ENCODE measurements at regions not wholly inside any gene's neighbourhood (a gene's known extent, or its start where the extent isn't known, plus 50 kb on each side); places are given as distances from the start of the nearest gene placed in this dataset.

GRCh38 chr6:77205936-77206335 is 257.4 kb downstream of the HTR1B start:
- no peak overlapping the region for H3K4me3 ChIP-seq (ENCODE audit: low read length)
- no peak for DNase-seq (ENCODE audit: low read depth)
- TF ChIP-seq CTCF (conservative IDR thresholded peaks at IDR 0.05; ENCODE audit: low read depth, low read length): no peak

- H3K4me3 ChIP-seq (ENCODE audit: low read length): no peak overlapping the region
- TF ChIP-seq CTCF (conservative IDR thresholded peaks at IDR 0.05; ENCODE audit: low read depth, low read length): no peak
- no peak for DNase-seq (ENCODE audit: low read depth)
These were observed 258.7 kb downstream of the HTR1B start for GRCh38 chr6:77204555-77204954.

GRCh38 chr6:77183447-77183846 is 279.8 kb downstream of the HTR1B start:
- no peak for DNase-seq (ENCODE audit: low read depth)
- no peak for TF ChIP-seq CTCF (conservative IDR thresholded peaks at IDR 0.05; ENCODE audit: low read depth, low read length)
- H3K4me3 ChIP-seq (ENCODE audit: low read length): no peak overlapping the region

GRCh38 chr6:77181749-77182148 is 281.5 kb downstream of the HTR1B start:
- TF ChIP-seq CTCF (conservative IDR thresholded peaks at IDR 0.05; ENCODE audit: low read depth, low read length): no peak
- DNase-seq (ENCODE audit: low read depth): no peak

GRCh38 chr6:77180326-77180725 is 283.0 kb downstream of the HTR1B start:
- TF ChIP-seq CTCF (conservative IDR thresholded peaks at IDR 0.05; ENCODE audit: low read depth, low read length): no peak
- DNase-seq (ENCODE audit: low read depth): peak; percentile 11
- no peak overlapping the region for H3K4me3 ChIP-seq (ENCODE audit: low read length)

More at GRCh38 chr6:77181749-77182148, 281.5 kb downstream of the HTR1B start:
- no peak overlapping the region for H3K4me3 ChIP-seq (ENCODE audit: low read length)

GRCh38 chr6:77178821-77179220 is 284.5 kb downstream of the HTR1B start:
- no peak overlapping the region for H3K4me3 ChIP-seq (ENCODE audit: low read length)
- DNase-seq (ENCODE audit: low read depth): peak; percentile 1
- no peak for TF ChIP-seq CTCF (conservative IDR thresholded peaks at IDR 0.05; ENCODE audit: low read depth, low read length)

GRCh38 chr6:77177470-77177869 is 285.8 kb downstream of the HTR1B start:
- no peak for DNase-seq (ENCODE audit: low read depth)
- TF ChIP-seq CTCF (conservative IDR thresholded peaks at IDR 0.05; ENCODE audit: low read depth, low read length): no peak
- no peak overlapping the region for H3K4me3 ChIP-seq (ENCODE audit: low read length)

Data from retinal pigment epithelial cell (primary cell).